GM10266 (cell line): ENCODE measurements at regions not wholly inside any gene's neighbourhood (a gene's known extent, or its start where the extent isn't known, plus 50 kb on each side); places are given as distances from the start of the nearest gene placed in this dataset.
A peak's percentile ranks its signal among the peaks of the same experiment; 100 is the strongest.

ENCODE experiments used
- DNase-seq: peaks from one replicate; pipeline ENCODE4 v3.0.0; 2012; ENCODE audit errors: extremely low spot score
- TF ChIP-seq, protein P1 (sequence below): IDR thresholded peaks from 2 replicates; pipeline ENCODE4 v1.5.1; 2012; ENCODE audit warnings: mild to moderate bottlenecking, low read depth; ENCODE audit not compliant: control insufficient read depth, insufficient read depth; ENCODE audit errors: missing control alignments

- TF ChIP-seq, protein P1, sequence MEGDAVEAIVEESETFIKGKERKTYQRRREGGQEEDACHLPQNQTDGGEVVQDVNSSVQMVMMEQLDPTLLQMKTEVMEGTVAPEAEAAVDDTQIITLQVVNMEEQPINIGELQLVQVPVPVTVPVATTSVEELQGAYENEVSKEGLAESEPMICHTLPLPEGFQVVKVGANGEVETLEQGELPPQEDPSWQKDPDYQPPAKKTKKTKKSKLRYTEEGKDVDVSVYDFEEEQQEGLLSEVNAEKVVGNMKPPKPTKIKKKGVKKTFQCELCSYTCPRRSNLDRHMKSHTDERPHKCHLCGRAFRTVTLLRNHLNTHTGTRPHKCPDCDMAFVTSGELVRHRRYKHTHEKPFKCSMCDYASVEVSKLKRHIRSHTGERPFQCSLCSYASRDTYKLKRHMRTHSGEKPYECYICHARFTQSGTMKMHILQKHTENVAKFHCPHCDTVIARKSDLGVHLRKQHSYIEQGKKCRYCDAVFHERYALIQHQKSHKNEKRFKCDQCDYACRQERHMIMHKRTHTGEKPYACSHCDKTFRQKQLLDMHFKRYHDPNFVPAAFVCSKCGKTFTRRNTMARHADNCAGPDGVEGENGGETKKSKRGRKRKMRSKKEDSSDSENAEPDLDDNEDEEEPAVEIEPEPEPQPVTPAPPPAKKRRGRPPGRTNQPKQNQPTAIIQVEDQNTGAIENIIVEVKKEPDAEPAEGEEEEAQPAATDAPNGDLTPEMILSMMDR = no peak
- no peak for DNase-seq
Observed at GRCh38 chr5:115384587-115385375, 88.3 kb upstream of the CCDC112 start.

DNA sequence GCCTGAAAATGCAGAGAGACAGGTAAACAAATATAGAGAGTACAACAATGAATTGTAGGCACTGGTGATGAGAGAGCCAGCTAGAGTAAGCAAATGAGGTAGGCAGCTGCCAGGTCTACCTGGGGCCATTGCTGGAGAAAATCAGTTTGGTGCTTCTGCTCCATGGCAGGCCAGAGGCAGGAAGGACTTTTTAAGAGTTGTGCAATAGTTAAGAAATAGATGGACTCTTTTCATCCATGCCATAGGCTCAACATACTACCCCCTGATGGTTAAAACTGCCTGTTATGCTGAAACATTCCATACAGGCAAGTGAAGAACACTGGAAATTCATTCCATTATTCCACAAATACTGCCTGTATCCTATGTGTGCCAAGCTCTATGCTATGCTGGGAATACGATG is 86.5 kb upstream of the CCDC112 start:
- DNase-seq = no peak
- TF ChIP-seq, protein P1 = no peak

DNA sequence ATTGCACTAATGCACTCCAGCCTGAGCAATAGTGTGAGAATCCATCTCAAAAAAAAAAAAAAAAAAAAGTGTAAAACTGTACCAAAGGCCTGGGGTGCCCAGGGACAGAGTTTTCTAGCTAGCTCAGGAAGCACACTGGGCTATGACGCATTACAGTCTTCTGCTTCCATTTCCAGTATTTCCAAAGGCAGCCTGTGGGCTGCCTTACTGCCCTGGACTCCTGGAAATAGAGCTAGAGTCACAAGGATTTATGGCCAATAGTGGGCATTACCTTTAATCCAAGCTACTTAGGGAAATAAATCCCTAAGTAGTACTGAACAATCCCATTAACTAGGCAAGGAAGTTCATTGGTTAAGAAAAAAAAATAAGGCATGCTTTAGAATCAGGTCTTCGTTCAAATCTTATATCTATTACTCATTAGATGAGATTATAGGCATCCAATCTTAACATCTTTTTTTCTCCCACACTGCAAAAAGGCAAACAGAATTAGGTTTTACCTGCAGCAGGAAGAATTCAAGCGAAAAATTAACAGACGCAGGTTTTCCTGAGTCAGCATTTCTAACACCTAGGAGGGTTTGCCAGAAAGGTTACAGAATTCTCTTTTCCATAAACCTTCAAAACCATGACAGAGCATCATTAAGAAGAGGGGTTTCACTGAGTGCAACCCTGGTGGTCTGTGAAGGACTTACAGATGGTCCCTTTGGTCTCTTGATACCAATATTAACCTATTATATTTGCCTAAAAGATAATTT is 85.6 kb upstream of the CCDC112 start:
- DNase-seq = no peak
- TF ChIP-seq, protein P1 = no peak

DNA sequence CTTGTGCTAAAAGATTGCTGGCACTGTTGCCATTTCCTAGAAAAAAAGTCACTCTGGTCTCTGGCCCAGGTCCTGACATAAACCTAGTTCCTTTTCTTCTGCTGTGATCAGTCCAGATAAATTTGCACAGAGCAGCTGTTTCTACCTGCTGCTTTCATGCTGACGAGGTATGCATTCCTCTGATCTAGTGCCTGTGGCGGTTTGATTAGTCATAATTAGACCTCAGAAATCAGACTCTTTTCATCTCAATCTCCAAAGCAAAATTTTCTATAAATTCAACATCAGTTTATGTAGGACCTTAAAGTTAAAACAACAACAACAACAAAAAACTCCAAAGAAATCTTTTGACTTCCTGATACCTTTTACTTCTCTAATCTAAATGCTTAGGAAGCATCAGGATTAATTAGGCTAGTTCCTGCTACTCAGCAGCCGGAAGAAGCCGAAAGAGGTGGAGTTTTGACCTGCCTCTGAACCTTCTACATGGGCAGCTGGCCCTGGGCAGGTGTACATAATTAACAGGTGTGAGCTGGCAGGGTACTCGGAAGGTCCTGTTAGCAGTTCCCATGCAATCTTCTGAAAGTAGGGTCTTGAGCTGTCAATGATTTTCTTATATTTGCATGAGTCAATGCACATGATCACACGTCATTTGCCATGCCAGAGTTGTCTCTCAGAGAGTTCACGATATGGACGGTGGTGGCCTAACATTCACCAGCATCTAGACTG is 83.3 kb upstream of the CCDC112 start:
- DNase-seq = peak; percentile 35
- TF ChIP-seq, protein P1 = no peak

- no peak for DNase-seq
- TF ChIP-seq, protein P1 = no peak
Observed at GRCh38 chr5:115378754-115379153, 82.3 kb upstream of the CCDC112 start.

DNA sequence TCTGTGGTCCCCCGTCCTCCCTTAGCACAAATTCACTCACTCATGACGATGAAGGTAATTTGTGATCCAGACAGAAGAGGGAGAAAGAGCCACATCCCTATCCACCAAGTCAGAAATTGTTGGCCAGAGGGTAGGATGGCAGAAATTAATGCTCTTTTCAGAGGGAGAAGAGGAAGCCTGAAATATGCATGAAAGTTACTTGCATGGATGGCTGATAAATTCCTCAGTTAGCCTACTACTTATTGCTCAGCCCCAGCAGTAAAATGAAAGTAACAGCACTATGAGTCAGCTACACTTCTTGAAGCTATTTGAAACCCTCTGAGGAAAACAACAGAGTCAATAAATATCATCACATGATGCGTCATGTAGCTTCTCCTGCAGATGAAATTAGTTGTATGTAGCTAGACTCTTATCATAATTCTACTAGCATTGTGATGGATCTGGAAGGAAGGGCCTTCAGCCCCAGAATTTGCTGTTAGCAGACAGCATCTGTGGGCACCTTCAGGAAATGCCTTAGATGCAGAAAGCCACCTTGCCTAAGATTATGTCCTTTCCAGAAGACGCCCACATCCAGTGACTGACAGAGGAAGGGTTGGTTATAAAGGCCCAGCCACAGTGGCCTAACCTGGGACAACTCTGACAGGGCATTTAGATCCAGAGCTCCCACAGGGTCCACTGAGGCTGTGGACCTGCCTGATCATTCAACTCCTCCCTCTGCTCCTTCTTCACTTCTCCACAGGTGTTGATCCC is 81.2 kb upstream of the CCDC112 start:
- peak; percentile 32 for DNase-seq
- TF ChIP-seq, protein P1 = no peak
